Panc1 (cell line): ENCODE measurements at regions not wholly inside any gene's neighbourhood (a gene's known extent, or its start where the extent isn't known, plus 50 kb on each side); places are given as distances from the start of the nearest gene placed in this dataset.

ENCODE experiments used
- ATAC-seq: fragments of 200-7000 bp; cut with Tn5 transposase; 2 replicates; pipeline ENCODE4 v1.9.1; 2020; ENCODE audit warnings: mild to moderate bottlenecking, moderate library complexity
- BruUV-seq: library from RNA; stranded (reverse); fragments of 400-500 nt; replicated peaks from 2 replicates; lab custom pipeline; 2021; lab: Mats Ljungman, UMichigan
- CTCF ChIA-PET: fragments of 300-600 bp; sonication (Branson Sonifier 250); formaldehyde crosslinking; loops from one replicate; lab custom pipeline; 2022; ENCODE audit warnings: antibody characterized with exemption; lab: Charles Lee
- POLR2A ChIA-PET: fragments of 300-600 bp; sonication (Branson Sonifier 250); formaldehyde crosslinking; loops from one replicate; lab custom pipeline; 2022; ENCODE audit warnings: antibody characterized with exemption; lab: Charles Lee
- DNase-seq: peaks from one replicate; pipeline ENCODE4 v3.0.0-alpha.2; 2010; ENCODE audit warnings: low read depth, low spot score
- H3K27ac ChIP-seq: 2 replicates; pipeline ENCODE4 v1.5.1; 2011; ENCODE audit warnings: mild to moderate bottlenecking, low read length, inconsistent platforms
- H3K27me3 ChIP-seq: fragments of 200-500 bp; sonication (Bioruptor generic); 2 replicates; pipeline ENCODE4 v1.6.0; 2014; ENCODE audit warnings: low read length, inconsistent platforms; ENCODE audit not compliant: control insufficient read depth, insufficient read depth
- H3K36me3 ChIP-seq: fragments of 200-500 bp; sonication (Bioruptor generic); 2 replicates; pipeline ENCODE4 v1.5.1; 2014; ENCODE audit warnings: inconsistent platforms, mild to moderate bottlenecking, low read length, moderate library complexity; ENCODE audit not compliant: control insufficient read depth, insufficient read depth
- H3K4me1 ChIP-seq: 2 replicates; pipeline ENCODE4 v1.5.1; 2011; ENCODE audit warnings: inconsistent platforms, mild to moderate bottlenecking, low read length, moderate library complexity; ENCODE audit not compliant: control insufficient read depth, insufficient read depth
- H3K4me3 ChIP-seq, 2 experiments: 2 replicates each; pipeline ENCODE4 v1.5.1; 2011 to 2012; ENCODE audit warnings: low read depth in 2 of 2, low read length in 2 of 2, mild to moderate bottlenecking in 2 of 2, inconsistent platforms in 1 of 2, moderate library complexity in 1 of 2
- H3K9me3 ChIP-seq: fragments of 200-500 bp; sonication (Bioruptor generic); 2 replicates; pipeline ENCODE4 v1.5.1; 2014; ENCODE audit warnings: low read depth, mild to moderate bottlenecking, inconsistent platforms, low read length, moderate library complexity; ENCODE audit not compliant: control insufficient read depth, insufficient read depth
- CTCF ChIP-seq: fragments of 450-650 bp; IDR thresholded peaks from 2 replicates; pipeline ENCODE4 v1.5.1; 2017; ENCODE audit warnings: mild to moderate bottlenecking
- POLR2AphosphoS5 ChIP-seq: IDR thresholded peaks from 2 replicates; pipeline ENCODE4 v1.6.1; 2012; ENCODE audit warnings: mild to moderate bottlenecking, low read depth, low read length, moderate library complexity
- REST ChIP-seq, 2 experiments: IDR thresholded peaks; 2 replicates each; pipeline ENCODE4 v1.6.1; 2011 to 2012; ENCODE audit warnings: low read depth in 2 of 2, control low read depth in 1 of 2, low read length in 1 of 2, mild to moderate bottlenecking in 1 of 2, moderate library complexity in 1 of 2; ENCODE audit not compliant: insufficient read depth in 1 of 2
- SIN3A ChIP-seq: IDR thresholded peaks from 2 replicates; pipeline ENCODE4 v1.6.1; 2012; ENCODE audit warnings: low read depth, mild to moderate bottlenecking, low read length, moderate library complexity, borderline replicate concordance; ENCODE audit not compliant: insufficient read depth
- TCF7L2 ChIP-seq: IDR thresholded peaks from 2 replicates; pipeline ENCODE4 v1.6.1; 2011; ENCODE audit warnings: mild to moderate bottlenecking, low read depth, low read length, inconsistent platforms
- in situ Hi-C: cut with HindIII; loops from 2 replicates; pipeline ENCODE4 v1.10.0; 2016; ENCODE audit warnings: low sequenced_read_pairs, low pct_unique_long_range_greater_than_20kb
- intact Hi-C: fragments of 100-400 bp; cut with micrococcal nuclease; formaldehyde crosslinking; loops from one replicate; pipeline ENCODE4 v1.10.0; 2022; ENCODE audit not compliant: unreplicated experiment

GRCh38 chr16:72434159-72434558, 262.2 kb upstream of the PMFBP1 start:
- ATAC-seq (no peak), DNase-seq (no peak)
- Histone ChIP-seq H3K4me1 (no peaks in the 10 kb centered on the region), H3K9me3 (peaks cover 11% of the 10 kb centered on the region), H3K4me3 (no peak overlapping the region), H3K27ac (no peak overlapping the region), H3K36me3 (no peaks in the 10 kb centered on the region), H3K27me3 (no peaks in the 10 kb centered on the region)
- in situ Hi-C loops (no loop called here), intact Hi-C loops (no loop called here)
- BruUV-seq: no TSS peak
- no peak for TF ChIP-seq POLR2AphosphoS5
- TF ChIP-seq CTCF: no peak
- no peak for TF ChIP-seq REST (IDR thresholded peaks at IDR 0.05; ENCODE audit: insufficient read depth in 1 of 2, low read depth in 2 of 2, low read length in 1 of 2)
- TF ChIP-seq SIN3A: no peak
- no peak for TF ChIP-seq TCF7L2
- POLR2A ChIA-PET: no interaction called here
- CTCF ChIA-PET: no interaction called here

GRCh38 chr16:72430121-72430520, 258.2 kb upstream of the PMFBP1 start:
- Histone ChIP-seq H3K36me3 (no peaks in the 10 kb centered on the region), H3K4me1 (no peaks in the 10 kb centered on the region), H3K4me3 (no peak overlapping the region), H3K9me3 (peaks cover 11% of the 10 kb centered on the region), H3K27ac (no peak overlapping the region), H3K27me3 (no peaks in the 10 kb centered on the region)
- ATAC-seq: no peak
- no peak for TF ChIP-seq SIN3A
- TF ChIP-seq TCF7L2: no peak
- no peak for TF ChIP-seq CTCF
- TF ChIP-seq POLR2AphosphoS5: no peak
- TF ChIP-seq REST (IDR thresholded peaks at IDR 0.05; ENCODE audit: insufficient read depth in 1 of 2, low read depth in 2 of 2, low read length in 1 of 2): no peak
- no peak for DNase-seq
- intact Hi-C loops: no loop called here
- CTCF ChIA-PET: no interaction called here
- POLR2A ChIA-PET: no interaction called here
- in situ Hi-C loops: no loop called here
- no TSS peak for BruUV-seq
